OCI-LY3 (cell line): ENCODE measurements at regions not wholly inside any gene's neighbourhood (a gene's known extent, or its start where the extent isn't known, plus 50 kb on each side); places are given as distances from the start of the nearest gene placed in this dataset.

ENCODE experiments used
- H2AFZ ChIP-seq: fragments of 200-600, 300-600 bp; shearing (Covaris generic); 2 replicates; pipeline ENCODE4 v1.6.0; 2014; ENCODE audit warnings: antibody characterized with exemption, low read depth, low read length
- H3K27ac ChIP-seq: fragments of 200-600, 300-600 bp; sonication (generic); 2 replicates; pipeline ENCODE4 v1.5.1; 2014; ENCODE audit warnings: mild to moderate bottlenecking, low read length, moderate library complexity, mixed read lengths
- H3K27me3 ChIP-seq: fragments of 200-600, 300-600 bp; sonication (generic); 2 replicates; pipeline ENCODE4 v1.6.1; 2014; ENCODE audit warnings: low read depth, low read length, mixed read lengths
- H3K36me3 ChIP-seq: fragments of 200-600, 300-600 bp; sonication (generic); replicated peaks from 2 replicates; pipeline ENCODE3; 2014; ENCODE audit warnings: low read depth, low read length, mixed read lengths
- H3K4me1 ChIP-seq: fragments of 300-600, 200-600 bp; sonication (generic); 2 replicates; pipeline ENCODE4 v1.6.1; 2014; ENCODE audit warnings: low read length, mixed read lengths
- H3K4me2 ChIP-seq: fragments of 200-600, 300-600 bp; sonication (generic); 2 replicates; pipeline ENCODE4 v1.6.1; 2014; ENCODE audit warnings: low read length, mixed read lengths
- H3K4me3 ChIP-seq: fragments of 300-600, 200-600 bp; sonication (generic); 2 replicates; pipeline ENCODE4 v1.5.1; 2014; ENCODE audit warnings: antibody characterized with exemption, mild to moderate bottlenecking, low read length, moderate library complexity
- H3K79me2 ChIP-seq: fragments of 300-600, 200-600 bp; shearing (Covaris generic); 2 replicates; pipeline ENCODE4 v1.6.1; 2014; ENCODE audit warnings: mild to moderate bottlenecking, low read length, mixed read lengths
- H3K9ac ChIP-seq: fragments of 300-600, 200-600 bp; shearing (Covaris generic); 2 replicates; pipeline ENCODE4 v1.6.0; 2014; ENCODE audit warnings: mild to moderate bottlenecking, low read length, moderate library complexity
- H3K9me3 ChIP-seq: fragments of 200-600, 300-600 bp; shearing (Covaris generic); 2 replicates; pipeline ENCODE4 v1.6.1; 2014; ENCODE audit warnings: low read length, mixed read lengths; ENCODE audit not compliant: insufficient read depth
- H4K20me1 ChIP-seq: fragments of 200-600, 300-600 bp; sonication (generic); 2 replicates; pipeline ENCODE4 v1.6.1; 2016; ENCODE audit warnings: low read length, mixed read lengths; ENCODE audit not compliant: insufficient read depth
- CTCF ChIP-seq: fragments of 200-600, 300-600 bp; sonication (generic); IDR thresholded peaks from 2 replicates; pipeline ENCODE4 v1.5.1; 2014; ENCODE audit warnings: antibody characterized with exemption, low read length, low read depth
- EZH2phosphoT487 ChIP-seq: fragments of 200-600 bp; shearing (Covaris generic); IDR thresholded peaks from 2 replicates; pipeline ENCODE4 v1.6.1; 2018; ENCODE audit warnings: antibody characterized with exemption, mixed run types, low read depth

DNA sequence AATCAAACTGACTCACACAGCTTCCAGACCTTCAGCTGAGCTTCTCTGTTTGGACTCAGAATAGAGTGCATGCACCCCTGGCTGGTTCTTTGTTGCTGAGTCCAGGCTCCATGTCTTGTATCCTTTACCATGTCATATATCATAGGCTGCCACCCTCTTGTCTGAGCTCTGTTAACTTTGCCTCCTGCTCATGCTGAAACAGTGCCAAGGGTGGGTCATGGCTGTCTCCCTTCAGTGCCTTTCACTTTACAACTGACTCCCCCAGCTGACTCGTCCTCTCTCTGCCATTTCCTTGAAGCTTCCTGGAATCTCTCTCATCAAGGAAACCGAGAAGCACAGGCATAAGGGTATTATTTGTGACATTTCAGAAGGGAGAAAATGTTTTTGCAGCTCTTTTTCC lies 885.3 kb downstream of the TTLL7 start:
- Histone ChIP-seq H3K36me3 (no peaks in the 10 kb centered on the region), H3K4me2 (no peak overlapping the region), H3K4me3 (no peak overlapping the region), H3K9ac (no peak overlapping the region), H3K4me1 (peaks cover 19% of the 10 kb centered on the region), H2AFZ (no peak overlapping the region), H3K79me2 (no peaks in the 10 kb centered on the region), H3K9me3 (no peaks in the 10 kb centered on the region), H4K20me1 (no peaks in the 10 kb centered on the region), H3K27ac (no peak overlapping the region), H3K27me3 (no peaks in the 10 kb centered on the region)
- TF ChIP-seq EZH2phosphoT487, result no peak
- no peak for TF ChIP-seq CTCF

DNA sequence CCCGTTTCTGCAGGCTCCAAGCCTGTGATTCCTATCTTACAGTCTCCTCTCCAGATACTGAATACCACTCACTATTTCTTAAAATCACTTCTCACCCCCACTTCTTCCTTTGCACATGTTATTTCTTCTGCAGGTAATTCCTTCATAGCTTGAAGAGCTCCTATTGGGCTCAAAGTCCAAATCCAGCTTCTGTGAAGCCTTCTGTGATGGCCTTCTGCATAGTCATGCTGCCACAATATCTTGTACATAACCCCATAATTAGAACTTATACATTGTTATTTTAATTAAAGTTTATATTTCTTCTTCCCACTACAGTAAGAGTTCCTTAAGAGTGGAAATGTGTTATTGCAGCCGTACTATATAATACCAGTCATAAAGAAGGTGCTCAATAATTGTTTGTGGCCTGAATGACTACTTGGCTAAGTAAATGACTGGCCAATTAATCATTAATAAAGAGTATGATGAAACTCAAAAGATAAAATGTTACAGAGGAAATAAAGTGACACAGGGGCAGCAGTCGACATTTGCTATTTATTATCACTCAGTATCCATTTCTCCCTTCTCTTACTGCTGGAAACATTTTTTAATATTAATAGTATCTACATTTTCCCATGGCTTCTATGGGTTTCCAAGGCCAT lies 886.6 kb downstream of the TTLL7 start:
- H3K4me2 ChIP-seq, result no peak overlapping the region
- TF ChIP-seq CTCF, result no peak
- no peak for TF ChIP-seq EZH2phosphoT487
- no peak overlapping the region for H3K27ac ChIP-seq

DNA sequence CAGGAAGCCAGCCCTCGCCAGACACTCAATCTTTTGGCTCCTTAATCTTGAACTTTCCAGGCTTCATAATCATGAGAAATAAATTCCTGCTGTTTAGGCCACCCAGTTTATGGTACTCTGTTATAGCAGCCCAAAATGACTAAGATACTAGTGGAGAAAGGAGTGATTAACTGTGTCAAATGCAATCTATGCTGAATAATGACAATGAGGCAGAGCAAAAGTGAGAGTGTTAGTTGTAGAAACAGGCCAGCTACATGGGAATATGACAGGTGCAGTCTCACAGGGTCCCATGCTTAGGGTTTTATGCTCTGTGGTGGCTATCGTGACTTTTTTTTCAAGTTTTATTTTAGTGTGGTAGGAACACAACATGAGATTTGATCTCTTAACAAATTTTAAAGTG lies 888.8 kb downstream of the TTLL7 start:
- no peaks in the 10 kb centered on the region for H3K79me2 ChIP-seq

More for the DNA sequence above, 886.6 kb downstream of the TTLL7 start:
- Histone ChIP-seq H2AFZ (no peak overlapping the region), H3K4me1 (peaks cover 19% of the 10 kb centered on the region), H3K9me3 (no peaks in the 10 kb centered on the region), H4K20me1 (no peaks in the 10 kb centered on the region), H3K27me3 (no peaks in the 10 kb centered on the region), H3K36me3 (no peaks in the 10 kb centered on the region), H3K4me3 (no peak overlapping the region), H3K79me2 (no peaks in the 10 kb centered on the region), H3K9ac (no peak overlapping the region)

GRCh38 chr1:83109692-83110091 lies 889.2 kb downstream of the TTLL7 start:
- peak overlapping the region; percentile 65 for H3K27ac ChIP-seq
- no peak overlapping the region for H2AFZ ChIP-seq
- no peaks in the 10 kb centered on the region for H3K79me2 ChIP-seq
- no peaks in the 10 kb centered on the region for H4K20me1 ChIP-seq
- no peaks in the 10 kb centered on the region for H3K36me3 ChIP-seq
- H3K9ac ChIP-seq, result no peak overlapping the region
- H3K4me1 ChIP-seq, result peaks cover 28% of the 10 kb centered on the region
- TF ChIP-seq EZH2phosphoT487, result no peak
- no peak for TF ChIP-seq CTCF
- no peaks in the 10 kb centered on the region for H3K9me3 ChIP-seq
- H3K4me2 ChIP-seq, result peak overlapping the region; percentile 53
- H3K4me3 ChIP-seq, result no peak overlapping the region
- H3K27me3 ChIP-seq, result no peaks in the 10 kb centered on the region

More for the DNA sequence above, 888.8 kb downstream of the TTLL7 start:
- no peak overlapping the region for H3K9ac ChIP-seq
- H3K4me2 ChIP-seq, result peak overlapping the region; percentile 53
- no peaks in the 10 kb centered on the region for H3K9me3 ChIP-seq
- no peaks in the 10 kb centered on the region for H4K20me1 ChIP-seq
- peaks cover 25% of the 10 kb centered on the region for H3K4me1 ChIP-seq
- H3K4me3 ChIP-seq, result no peak overlapping the region
- H2AFZ ChIP-seq, result no peak overlapping the region
- H3K36me3 ChIP-seq, result no peaks in the 10 kb centered on the region
- peak overlapping the region; percentile 65 for H3K27ac ChIP-seq
- TF ChIP-seq EZH2phosphoT487 (no peak), CTCF (no peak)
- H3K27me3 ChIP-seq, result no peaks in the 10 kb centered on the region
